GM18867 (cell line): ENCODE measurements at regions not wholly inside any gene's neighbourhood (a gene's known extent, or its start where the extent isn't known, plus 50 kb on each side); places are given as distances from the start of the nearest gene placed in this dataset.

Source experiments
- ATAC-seq: cut with Tn5 transposase; IDR thresholded peaks from one replicate; pipeline ENCODE4 v1.9.1; 2021; ENCODE audit warnings: mild to moderate bottlenecking, moderate library complexity; ENCODE audit not compliant: unreplicated experiment

DNA sequence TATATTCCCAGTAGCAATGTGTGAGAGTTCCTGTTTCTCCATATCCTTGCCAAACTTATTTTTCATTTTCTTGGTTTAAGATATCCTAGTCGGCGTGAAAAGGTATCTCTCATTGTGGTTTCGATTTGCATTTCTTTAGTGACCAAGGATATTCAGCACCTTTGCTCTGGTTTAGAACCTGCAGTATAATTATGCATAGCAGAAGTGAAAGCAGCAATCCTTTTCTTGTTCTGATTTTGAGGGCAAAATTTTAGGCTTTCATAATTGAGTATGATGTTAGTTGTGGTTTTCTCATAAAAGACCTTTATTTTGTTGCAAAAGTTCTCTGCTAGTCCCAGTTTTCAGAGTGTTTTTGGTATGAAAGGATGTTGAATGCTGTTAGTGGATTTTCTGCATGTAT is 491.0 kb downstream of the FGF9 start:
- ATAC-seq, result peak; percentile 91

DNA sequence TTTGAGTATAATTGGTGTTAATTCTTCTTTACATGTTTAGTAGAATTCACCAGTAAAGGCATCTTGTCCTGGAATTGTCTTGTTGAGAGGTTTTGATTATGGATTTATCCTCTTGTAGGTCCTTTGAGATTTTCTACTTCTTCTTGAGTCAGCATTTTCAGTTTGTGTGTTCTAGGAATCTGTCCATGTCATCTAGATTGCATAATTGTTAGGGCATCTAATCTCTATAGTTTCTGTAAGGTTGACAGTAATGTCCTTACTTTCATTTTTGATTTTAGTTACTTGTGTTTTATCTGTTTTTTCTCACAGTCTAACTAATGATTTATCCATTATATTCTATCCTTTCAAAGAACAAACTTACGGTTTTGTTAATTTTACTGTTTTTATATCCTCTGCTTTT is 492.0 kb downstream of the FGF9 start:
- peak; percentile 53 for ATAC-seq

DNA sequence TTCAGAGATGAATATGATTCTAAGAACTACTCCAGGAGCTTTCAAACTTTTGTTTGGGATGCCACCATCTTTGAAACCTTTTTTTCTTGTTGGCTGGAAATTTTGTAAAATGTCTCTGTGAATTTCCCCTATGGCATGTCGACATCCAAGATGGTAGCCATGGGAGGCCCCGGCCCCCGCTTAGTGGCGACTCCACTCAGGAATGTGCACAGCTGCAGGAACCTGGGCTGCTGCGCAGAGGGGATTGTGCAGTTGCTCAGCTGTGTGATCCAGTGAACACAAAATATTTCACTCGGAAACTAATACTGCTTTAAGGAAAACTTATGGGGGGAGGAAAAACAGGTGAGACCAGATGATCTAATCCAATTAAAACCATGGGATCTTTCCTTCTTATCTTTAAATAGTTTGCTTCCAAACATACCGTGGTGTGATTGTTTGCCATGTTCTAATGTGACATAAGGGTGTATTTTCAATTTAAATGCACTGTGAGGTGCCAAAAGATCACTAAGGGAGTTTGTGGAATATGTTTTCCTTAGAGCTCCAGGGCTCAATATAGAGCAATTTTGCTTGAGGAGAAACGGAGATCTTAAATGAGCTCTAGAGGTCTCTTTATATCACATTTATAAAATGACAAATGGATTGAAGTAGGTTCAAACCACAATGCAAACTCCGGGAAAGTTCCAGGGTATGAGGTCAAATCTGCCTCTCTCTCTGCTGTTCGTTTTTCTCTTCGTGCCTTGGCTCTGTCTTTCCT is 497.7 kb downstream of the FGF9 start:
- ATAC-seq, result no peak

DNA sequence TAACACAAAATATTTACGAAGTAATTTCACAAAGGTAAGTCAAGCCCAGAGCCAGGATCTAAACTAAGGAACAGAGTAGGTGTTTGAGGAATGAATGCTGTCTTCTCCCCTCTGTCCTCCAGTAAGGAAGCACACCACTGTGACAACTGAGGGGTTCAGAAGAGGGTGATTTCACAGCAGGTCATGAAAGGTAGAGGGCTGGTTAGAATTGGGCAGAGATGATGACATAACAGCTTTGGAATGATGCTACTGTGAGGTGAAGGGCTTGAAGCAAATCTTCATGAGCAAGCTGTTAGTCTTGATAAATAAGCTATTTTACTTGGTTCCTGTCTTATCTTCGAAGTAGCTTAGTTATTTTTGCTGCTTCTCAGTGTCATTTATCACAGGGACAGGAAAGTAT is 498.6 kb downstream of the FGF9 start:
- no peak for ATAC-seq

DNA sequence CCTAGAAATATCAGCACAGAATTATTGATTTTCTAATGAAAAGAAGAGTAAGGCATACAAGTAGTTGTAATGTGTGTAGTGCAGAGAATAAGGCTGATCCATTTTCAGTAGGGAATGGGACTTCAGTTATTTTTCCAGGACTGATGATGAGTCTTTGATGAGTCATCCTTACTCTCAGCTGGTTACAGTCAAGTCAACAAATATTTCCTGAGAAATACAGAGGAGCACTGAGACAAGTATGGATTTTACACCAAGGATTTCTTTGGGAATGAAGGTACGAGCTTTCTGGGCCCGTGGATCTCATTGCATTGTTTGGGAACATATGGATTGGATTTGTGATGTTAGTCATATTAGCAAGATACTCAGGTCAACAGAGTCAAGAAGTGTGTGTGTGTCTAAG is 502.7 kb downstream of the FGF9 start:
- no peak for ATAC-seq

DNA sequence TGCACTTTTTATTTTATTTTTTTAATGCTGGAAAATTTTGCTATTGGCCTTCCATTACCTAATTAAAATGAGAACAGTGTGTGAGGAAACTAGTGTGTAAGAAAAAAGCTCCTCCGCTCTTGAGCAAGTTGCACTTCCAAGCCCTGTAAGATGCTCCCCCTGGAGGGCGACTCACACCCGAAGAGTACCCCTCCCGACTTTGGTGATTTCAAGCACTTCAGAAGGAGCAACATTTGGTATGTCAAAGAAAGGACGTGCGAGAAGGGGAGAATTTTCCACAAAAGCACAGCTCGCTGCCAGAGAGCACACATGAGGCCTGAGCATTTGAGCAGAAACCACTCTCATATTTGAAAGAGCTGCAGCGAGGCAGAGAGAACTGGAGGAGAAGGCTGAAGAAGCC is 504.4 kb downstream of the FGF9 start:
- ATAC-seq, result no peak

DNA sequence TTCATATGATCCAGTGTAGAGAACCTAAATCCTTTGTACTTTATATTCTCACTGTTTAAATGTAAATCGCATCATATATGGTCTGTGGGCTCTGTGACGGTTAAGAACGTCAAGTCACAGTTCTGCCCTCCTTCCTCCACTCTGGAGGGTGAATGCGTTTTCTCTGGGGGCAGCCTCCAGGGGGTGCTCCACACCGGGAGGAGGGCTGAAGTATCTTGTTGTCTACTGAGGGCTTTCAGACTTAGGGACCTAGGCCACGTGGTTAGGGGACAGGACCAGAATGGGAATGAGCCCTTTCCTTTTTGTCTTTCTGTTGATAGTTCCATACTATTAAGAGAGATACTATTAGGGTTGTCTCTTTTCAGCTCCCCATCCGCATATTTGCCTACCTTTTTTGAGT is 504.9 kb downstream of the FGF9 start:
- no peak for ATAC-seq

DNA sequence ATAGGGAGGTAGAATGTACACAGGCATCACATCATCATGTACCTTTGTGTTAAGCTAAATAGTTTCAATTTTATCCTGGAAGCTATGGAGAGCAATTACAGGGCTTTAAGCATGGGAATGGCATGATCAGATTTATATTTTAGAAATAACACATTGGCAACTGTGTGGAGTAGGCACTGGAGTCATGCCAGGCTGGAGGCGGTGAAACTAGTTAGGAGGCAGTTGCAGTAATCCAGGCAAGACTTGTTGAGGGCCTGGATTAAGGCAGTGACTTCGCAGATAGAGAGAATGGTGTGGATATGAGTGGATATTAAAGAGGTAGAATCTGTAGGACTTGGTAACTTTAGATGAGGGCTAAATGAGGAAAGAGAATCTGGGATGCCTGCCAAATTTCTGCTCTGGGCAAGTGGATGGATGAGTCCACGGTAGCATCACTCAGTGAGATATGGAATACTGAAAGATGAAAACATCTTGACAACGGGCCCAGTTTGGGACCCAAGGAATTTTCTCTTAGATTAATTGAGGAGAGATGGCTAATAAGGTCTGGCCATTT is 506.2 kb downstream of the FGF9 start:
- ATAC-seq, result no peak

DNA sequence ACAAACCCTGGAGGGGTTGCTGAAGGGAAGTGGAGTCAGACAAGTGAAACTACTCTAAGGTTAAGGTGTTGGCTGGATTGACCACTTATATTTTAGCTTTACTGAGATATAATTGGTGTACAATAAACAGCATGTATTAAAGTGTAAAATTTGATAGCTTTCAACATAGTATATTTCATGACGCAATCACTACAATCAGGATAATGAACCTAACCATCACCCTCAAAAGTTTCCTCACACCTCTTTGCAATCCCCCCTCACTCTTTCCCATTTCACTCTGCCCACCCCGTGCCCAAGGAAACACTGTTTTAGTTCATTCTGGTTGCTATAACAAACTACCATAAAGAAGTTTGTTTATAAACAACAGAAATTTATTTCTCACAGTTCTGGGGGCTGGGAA is 508.0 kb downstream of the FGF9 start:
- ATAC-seq, result no peak

DNA sequence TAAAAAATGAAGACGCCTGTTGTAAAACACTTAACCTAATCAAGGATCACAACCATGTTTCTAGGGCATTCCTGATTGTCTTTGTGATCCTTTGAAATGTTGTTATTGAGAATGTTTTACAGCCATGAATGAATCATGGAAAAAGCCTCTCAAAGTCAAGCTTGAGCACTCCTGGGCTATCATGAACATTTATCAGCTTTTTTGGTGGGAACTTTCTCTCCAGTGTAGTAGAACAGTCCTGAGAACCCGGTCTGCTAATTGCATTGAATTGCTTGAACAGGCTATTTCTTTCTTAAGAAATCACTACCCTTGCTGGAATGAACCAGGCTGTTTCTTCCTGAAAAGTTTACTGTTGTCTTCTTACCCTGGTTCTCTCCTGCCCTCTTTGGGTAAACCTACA is 516.5 kb downstream of the FGF9 start:
- no peak for ATAC-seq

DNA sequence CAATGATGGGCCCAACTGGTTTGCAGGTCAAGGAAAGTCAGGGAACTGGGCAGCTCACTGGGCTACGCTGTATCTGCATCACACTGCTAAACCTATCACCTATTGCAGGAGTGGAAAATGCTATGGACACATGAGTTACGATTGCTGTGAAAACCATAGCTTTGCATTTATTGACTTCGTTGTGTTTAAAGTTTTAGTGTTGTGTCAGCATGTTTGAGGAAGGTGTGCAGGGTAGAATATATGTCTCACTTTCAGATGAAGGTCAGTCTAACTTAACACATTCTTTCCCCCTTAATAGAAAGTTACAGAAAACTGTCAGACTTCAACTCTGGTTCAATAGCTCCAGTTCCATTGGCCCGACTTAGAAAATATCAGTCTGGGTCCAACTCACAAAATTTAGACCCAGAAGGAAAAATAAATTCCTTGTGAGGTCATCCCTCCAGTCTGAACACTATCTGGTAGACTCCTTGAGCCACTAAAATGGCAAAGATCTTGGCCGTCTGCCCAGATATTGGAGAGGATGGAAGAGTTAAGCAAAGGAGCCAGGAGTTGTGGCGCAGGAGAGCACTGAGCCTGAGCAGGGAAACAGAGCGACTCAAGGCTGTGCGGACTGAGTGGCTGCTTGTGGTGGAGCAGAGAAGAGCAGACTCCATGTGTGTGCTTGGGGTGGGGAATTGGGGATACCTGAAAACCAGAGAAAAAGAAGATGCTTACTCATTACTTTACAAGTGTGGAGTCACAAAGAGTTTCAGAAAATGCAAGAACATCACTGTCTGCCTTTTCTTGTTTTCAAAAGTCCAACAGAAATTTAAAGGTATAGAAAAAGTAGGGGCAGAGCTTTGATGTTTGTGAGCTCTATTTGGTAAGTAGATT is 518.5 kb downstream of the FGF9 start:
- no peak for ATAC-seq

DNA sequence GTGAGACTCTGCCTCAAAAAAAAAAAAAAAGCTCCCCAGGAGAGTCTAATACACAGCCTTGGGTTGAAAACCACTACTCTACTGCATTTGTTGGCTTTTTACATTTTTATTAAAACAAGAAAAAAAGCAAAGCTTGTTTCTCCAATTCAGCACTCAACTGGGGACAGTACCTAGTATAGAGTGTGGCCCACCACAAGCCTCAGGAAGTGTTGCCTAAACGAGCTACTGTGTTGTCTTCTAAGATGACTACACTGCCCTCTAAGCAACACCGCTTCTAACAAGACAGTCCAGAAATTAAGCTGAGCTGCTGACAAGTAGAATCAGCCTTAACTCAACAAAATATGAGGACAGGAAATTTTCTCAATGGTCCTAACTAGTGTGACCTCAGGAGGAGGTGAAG is 522.2 kb downstream of the FGF9 start:
- peak; percentile 48 for ATAC-seq

DNA sequence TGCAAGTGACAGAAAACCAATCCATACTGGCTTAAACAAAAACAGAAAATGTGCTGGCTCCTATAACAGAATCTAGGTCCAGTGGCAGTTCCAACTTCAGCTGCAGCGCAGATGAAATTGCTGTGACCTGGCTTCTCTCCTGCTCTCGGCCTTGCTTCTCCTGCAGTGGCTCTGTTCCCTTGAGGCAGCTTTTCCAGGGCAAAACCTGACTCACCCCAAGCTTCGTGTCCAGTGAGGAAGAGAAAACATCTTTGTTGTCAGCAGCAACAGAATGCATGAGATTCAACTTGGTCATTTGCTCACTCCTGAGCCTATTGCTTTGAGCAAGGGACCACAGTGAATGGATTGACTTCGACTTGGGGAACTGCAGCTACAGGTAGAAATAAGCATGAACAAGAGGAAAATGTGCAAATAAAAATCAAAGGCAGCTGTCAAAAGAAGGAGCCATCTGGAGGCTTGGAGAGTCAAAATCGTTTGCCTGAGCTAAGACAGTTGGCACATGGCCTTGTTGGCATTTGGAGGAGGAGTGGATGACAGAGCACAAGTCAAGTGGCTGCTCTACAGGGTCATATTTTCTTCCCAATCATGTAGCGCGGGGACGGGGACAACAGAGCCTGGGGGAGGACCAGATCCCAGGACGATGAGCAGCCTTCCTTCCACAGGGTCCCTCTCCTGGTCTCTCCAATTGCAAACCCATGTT is 523.4 kb downstream of the FGF9 start:
- ATAC-seq, result no peak

DNA sequence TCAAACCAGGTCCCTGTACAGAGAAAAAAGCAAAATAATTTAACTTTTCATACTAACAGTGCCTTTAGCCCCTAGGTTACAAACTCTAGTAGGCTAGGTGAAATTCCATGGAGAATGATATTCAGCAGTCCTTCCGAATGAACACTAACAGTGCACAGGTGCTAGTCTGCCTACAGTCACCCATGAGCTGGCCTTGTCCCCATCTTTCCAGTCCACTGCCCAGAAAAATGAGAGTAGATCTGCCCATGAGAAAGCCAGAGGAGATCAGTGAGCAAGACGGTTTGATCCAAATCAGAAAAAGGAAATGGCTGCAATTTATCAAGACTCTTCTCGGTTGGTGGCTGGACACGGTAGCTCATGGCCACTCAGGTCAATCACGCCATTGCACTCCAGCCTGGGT is 524.9 kb downstream of the FGF9 start:
- ATAC-seq, result no peak

DNA sequence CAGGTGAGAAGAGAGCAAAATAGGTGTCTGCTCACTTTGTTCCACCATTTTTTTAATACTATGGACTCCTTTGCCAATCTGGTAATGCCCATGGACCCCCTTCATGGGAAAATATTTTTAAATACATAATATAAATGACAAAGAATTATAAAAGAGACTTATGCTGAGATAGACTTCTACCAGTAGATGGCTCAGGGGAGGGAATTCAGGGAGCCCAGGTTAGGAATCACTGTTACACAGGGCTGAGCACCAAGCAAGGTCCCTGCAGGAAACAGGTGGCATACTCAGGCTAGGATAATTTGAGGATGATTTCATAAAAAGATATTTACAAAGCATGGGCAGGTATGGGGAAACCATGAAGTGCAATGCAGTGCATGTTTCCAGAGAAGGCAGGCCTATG is 525.9 kb downstream of the FGF9 start:
- no peak for ATAC-seq

DNA sequence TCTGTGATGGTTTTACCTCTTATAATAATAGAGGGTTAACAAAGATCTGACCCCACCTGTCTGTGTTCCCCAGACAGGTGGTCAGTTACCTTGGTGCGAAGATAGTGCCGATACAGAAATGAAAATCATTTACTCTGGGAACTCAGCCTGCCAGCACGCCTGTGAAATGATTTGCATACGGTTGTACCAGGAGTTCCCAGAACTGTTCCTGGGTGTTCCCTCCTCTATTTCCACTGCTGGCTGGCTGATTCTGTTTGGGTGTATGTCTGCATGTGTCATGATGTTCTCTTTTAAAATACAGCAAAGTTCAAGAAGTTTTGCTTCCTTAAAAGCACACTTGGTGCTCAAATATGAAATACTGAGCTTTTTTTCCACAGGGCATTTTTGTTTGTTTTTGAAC is 527.1 kb downstream of the FGF9 start:
- ATAC-seq, result no peak

DNA sequence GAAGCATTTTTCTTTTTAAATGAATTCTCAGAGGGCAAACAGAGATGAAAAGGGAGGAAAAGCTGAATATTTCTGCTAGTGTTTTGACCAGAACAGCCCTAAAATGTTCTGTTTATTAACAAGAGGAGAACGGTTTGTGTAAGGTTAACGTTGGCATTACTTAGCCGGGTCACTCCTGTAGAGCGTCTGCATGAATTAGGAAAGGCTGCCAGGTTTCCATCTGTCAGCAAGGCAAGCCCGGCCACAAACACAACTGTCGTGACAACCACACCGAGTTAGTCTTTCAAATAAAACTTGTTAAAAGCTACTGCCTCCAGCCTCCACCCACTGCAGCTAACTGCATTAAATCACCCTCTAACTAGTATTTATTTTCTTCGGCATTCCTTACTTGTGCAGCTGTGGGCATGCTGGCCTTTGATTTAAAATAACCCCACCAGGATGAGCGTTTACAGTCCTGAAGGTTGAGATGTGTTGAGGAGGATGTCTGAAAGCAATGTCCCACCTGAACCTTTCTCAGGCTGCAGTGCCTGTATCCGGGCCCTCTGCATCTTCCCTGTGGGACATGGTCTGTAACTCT is 527.9 kb downstream of the FGF9 start:
- ATAC-seq, result no peak

DNA sequence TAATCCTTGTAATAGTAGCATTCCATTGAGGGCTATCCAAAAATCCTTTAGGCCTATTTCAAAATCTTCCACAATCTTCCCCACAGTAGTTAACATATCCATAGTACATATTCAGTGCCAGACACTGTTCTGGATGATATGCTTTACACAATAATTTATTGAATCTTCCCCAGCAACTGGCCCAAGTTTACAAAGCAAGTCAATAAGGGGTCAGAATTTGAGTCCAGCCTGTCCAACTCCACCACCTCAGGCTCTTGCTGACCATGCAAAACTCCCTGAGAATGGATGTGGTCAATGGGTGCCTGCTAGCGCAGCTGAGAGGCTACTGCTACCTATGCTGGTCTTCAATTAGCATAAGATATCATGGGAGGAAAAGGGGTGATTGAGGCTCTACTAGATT is 529.6 kb downstream of the FGF9 start:
- no peak for ATAC-seq

DNA sequence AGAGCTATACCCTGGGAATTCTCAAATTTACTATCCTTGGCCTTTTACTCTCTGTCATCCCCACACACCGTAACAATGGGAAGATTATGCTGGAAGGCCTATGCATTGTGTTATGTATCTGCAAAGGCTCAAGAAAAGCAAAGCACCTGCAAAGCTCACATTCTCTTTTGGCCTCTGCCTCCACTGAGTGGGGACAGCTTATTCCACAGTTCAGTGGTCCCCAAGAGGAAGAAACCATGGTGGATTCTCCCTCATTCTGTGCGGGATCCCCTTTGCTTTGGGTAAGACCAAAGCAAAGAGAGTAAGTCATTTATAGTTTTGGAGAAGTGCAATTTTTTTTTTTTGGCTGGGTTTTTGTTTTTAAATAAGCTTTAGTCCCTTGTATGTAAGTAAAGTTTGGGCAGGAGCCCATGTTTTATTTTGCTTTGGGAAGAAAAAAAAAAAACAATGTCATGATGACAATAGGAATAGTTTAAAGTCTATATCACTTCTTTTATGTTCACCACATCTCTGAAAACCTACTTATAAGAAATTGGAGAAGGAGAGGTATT is 530.6 kb downstream of the FGF9 start:
- ATAC-seq, result no peak

DNA sequence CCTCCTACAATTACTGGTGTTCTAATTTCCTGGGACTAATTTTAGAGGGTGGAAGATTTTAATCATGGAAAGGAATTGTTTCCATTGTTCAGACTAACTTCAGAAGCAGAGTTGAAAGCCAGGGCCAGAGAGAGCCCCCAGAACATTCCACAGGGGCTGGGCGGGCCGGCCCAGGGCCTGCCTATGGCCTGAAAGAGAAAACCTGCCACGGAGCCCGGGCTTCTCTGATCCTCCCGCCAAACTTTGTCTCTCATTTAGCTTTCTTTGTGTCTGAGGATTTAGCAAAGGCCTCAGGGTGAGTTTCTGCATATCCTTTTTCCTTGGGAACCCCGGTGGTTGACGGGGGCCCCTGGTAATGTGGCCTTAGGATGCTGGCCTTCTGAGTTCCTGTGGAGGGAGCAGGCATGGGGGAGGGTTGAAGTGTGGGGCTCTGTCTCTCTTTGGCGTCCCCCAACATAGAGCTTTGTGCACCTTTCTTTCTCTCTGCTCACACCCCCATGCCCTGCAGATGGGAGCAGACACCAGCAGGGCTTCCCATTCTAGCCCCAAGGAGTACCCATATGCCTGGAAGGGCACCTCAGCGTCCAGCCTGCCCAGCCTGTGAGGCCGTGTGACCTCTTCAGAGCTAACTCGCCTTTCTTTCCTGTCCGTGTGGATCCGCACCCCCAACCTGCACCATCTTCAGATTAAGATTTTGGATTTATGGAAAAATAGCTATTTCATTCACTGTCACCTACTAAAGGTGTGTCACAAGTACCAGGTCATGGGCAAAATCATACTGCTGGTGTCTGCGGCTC is 539.5 kb downstream of the FGF9 start:
- no peak for ATAC-seq
